Breast epithelium (tissue), 3 donors: ENCODE measurements at regions not wholly inside any gene's neighbourhood (a gene's known extent, or its start where the extent isn't known, plus 50 kb on each side); places are given as distances from the start of the nearest gene placed in this dataset.

Experiments used
- POLR2AphosphoS5 ChIP-seq, 3 donors: sonication (generic); formaldehyde crosslinking; IDR thresholded peaks; one replicate each; pipeline ENCODE4 v1.6.1; 2017; ENCODE audit warnings: antibody characterized with exemption in 3 of 3
- TF ChIP-seq, protein P1 (sequence below), 3 donors: fragments of 450-650 bp; IDR thresholded peaks; one replicate each; pipeline ENCODE4 v1.5.1; 2016 to 2017; ENCODE audit warnings: antibody characterized with exemption in 3 of 3, mild to moderate bottlenecking in 3 of 3, moderate library complexity in 3 of 3

- TF ChIP-seq, protein P1, sequence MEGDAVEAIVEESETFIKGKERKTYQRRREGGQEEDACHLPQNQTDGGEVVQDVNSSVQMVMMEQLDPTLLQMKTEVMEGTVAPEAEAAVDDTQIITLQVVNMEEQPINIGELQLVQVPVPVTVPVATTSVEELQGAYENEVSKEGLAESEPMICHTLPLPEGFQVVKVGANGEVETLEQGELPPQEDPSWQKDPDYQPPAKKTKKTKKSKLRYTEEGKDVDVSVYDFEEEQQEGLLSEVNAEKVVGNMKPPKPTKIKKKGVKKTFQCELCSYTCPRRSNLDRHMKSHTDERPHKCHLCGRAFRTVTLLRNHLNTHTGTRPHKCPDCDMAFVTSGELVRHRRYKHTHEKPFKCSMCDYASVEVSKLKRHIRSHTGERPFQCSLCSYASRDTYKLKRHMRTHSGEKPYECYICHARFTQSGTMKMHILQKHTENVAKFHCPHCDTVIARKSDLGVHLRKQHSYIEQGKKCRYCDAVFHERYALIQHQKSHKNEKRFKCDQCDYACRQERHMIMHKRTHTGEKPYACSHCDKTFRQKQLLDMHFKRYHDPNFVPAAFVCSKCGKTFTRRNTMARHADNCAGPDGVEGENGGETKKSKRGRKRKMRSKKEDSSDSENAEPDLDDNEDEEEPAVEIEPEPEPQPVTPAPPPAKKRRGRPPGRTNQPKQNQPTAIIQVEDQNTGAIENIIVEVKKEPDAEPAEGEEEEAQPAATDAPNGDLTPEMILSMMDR (IDR thresholded peaks at IDR 0.05): no peak
- no peak for TF ChIP-seq POLR2AphosphoS5 (IDR thresholded peaks at IDR 0.05)
These were observed 211.7 kb downstream of the ENC1 start for GRCh38 chr5:74428876-74429275.
